Coronary artery (tissue), 2 donors: ENCODE measurements at regions not wholly inside any gene's neighbourhood (a gene's known extent, or its start where the extent isn't known, plus 50 kb on each side); places are given as distances from the start of the nearest gene placed in this dataset.

Source experiments
- DNase-seq: peaks from one replicate; pipeline ENCODE4 v3.0.0-alpha.2; 2017; ENCODE audit warnings: low spot score
- H3K27ac ChIP-seq, 2 donors: fragments of 200-600 bp; sonication (generic); one replicate each; pipeline ENCODE4 v1.5.1; 2016 to 2019
- H3K4me3 ChIP-seq: fragments of 200-600 bp; sonication (generic); 2 replicates; pipeline ENCODE4 v1.5.1; 2016; ENCODE audit warnings: mild to moderate bottlenecking, moderate library complexity
- CTCF ChIP-seq: fragments of 200-600 bp; sonication (generic); IDR thresholded peaks from one replicate; pipeline ENCODE4 v1.5.1; 2019; ENCODE audit warnings: antibody characterized with exemption

- H3K4me3 ChIP-seq = no peak overlapping the region
- DNase-seq = no peak
- no peak overlapping the region for H3K27ac ChIP-seq
- no peak for TF ChIP-seq CTCF
Observed at GRCh38 chr10:120076996-120077706, 184.6 kb downstream of the SEC23IP start.

GRCh38 chr10:120077707-120078492 lies 185.4 kb downstream of the SEC23IP start:
- H3K4me3 ChIP-seq = no peak overlapping the region
- TF ChIP-seq CTCF = no peak
- H3K27ac ChIP-seq = no peak overlapping the region
- DNase-seq = no peak

GRCh38 chr10:120085096-120085796 lies 192.7 kb downstream of the SEC23IP start:
- no peak for DNase-seq
- TF ChIP-seq CTCF = no peak
- Histone ChIP-seq H3K4me3 (no peak overlapping the region), H3K27ac (no peak overlapping the region)

- no peak overlapping the region for H3K4me3 ChIP-seq
- no peak for DNase-seq
- no peak overlapping the region for H3K27ac ChIP-seq
- no peak for TF ChIP-seq CTCF
Observed at GRCh38 chr10:120086066-120086465, 193.5 kb downstream of the SEC23IP start.

GRCh38 chr10:120087109-120087508 lies 194.6 kb downstream of the SEC23IP start:
- no peak overlapping the region for H3K27ac ChIP-seq
- no peak for TF ChIP-seq CTCF
- H3K4me3 ChIP-seq = no peak overlapping the region
- no peak for DNase-seq

- H3K4me3 ChIP-seq = no peak overlapping the region
- TF ChIP-seq CTCF = no peak
- no peak overlapping the region for H3K27ac ChIP-seq
- no peak for DNase-seq
Observed at GRCh38 chr10:120095875-120096274, 203.3 kb downstream of the SEC23IP start.
